Liver (tissue), 8 donors: ENCODE measurements at regions not wholly inside any gene's neighbourhood (a gene's known extent, or its start where the extent isn't known, plus 50 kb on each side); places are given as distances from the start of the nearest gene placed in this dataset.
A peak's percentile ranks its signal among the peaks of the same experiment; 100 is the strongest.

Experiments used
- DNase-seq: peaks from one replicate; pipeline ENCODE4 v3.0.0-alpha.2; 2017; ENCODE audit warnings: low spot score
- H3K27ac ChIP-seq, 2 donors: one replicate each; pipeline ENCODE4 v1.7.0; 2013; ENCODE audit warnings: inconsistent platforms in 2 of 2, low read length in 2 of 2, control low read depth in 1 of 2, low read depth in 1 of 2, mild to moderate bottlenecking in 1 of 2
- H3K27me3 ChIP-seq, 4 donors: one replicate each; pipeline versions ENCODE4 v1.6.1 to v1.7.0; 2013; ENCODE audit warnings: low read length in 3 of 4, inconsistent platforms in 1 of 4, mild to moderate bottlenecking in 1 of 4, moderate library complexity in 1 of 4; ENCODE audit not compliant: control insufficient read depth in 4 of 4, insufficient read depth in 4 of 4
- H3K36me3 ChIP-seq, 4 donors: one replicate each; pipeline versions ENCODE4 v1.6.1 to v1.7.0; 2013; ENCODE audit warnings: low read length in 3 of 4, mild to moderate bottlenecking in 3 of 4, low read depth in 1 of 4, moderate library complexity in 1 of 4; ENCODE audit not compliant: control insufficient read depth in 4 of 4, insufficient read depth in 3 of 4
- H3K4me1 ChIP-seq, 4 donors: one replicate each; pipeline versions ENCODE4 v1.6.1 to v1.7.0; 2013; ENCODE audit warnings: low read length in 3 of 4, mild to moderate bottlenecking in 3 of 4, moderate library complexity in 1 of 4; ENCODE audit not compliant: control insufficient read depth in 4 of 4, insufficient read depth in 4 of 4
- H3K4me3 ChIP-seq, 3 donors: one replicate each; pipeline versions ENCODE4 v1.6.1 to v1.7.0; 2013; ENCODE audit warnings: low read length in 3 of 3, control low read depth in 1 of 3, low read depth in 1 of 3, mild to moderate bottlenecking in 1 of 3
- H3K9ac ChIP-seq, 2 donors: one replicate each; pipeline ENCODE4 v1.7.0; 2013; ENCODE audit warnings: low read length in 2 of 2, mild to moderate bottlenecking in 2 of 2, moderate library complexity in 2 of 2, control low read depth in 1 of 2, low read depth in 1 of 2
- H3K9me3 ChIP-seq, 4 donors: one replicate each; pipeline versions ENCODE4 v1.6.1 to v1.7.0; 2013; ENCODE audit warnings: low read length in 3 of 4; ENCODE audit not compliant: control insufficient read depth in 4 of 4
- EGR1 ChIP-seq, 2 donors: IDR thresholded peaks; 2 replicates each; pipeline ENCODE4 v1.6.1; 2016 to 2018; ENCODE audit warnings: antibody characterized with exemption in 2 of 2, low read depth in 2 of 2
- FOXA1 ChIP-seq: IDR thresholded peaks from 2 replicates; pipeline ENCODE4 v1.6.1; 2016; ENCODE audit warnings: antibody characterized with exemption
- FOXA2 ChIP-seq: IDR thresholded peaks from 2 replicates; pipeline ENCODE4 v1.6.1; 2016; ENCODE audit warnings: antibody characterized with exemption
- HNF4A ChIP-seq, 2 donors: conservative IDR thresholded peaks; 2 replicates each; pipeline ENCODE4 v1.6.1; 2016; ENCODE audit warnings: antibody characterized with exemption in 2 of 2, mild to moderate bottlenecking in 2 of 2
- HNF4G ChIP-seq: IDR thresholded peaks from 2 replicates; pipeline ENCODE4 v1.6.1; 2016; ENCODE audit warnings: antibody characterized with exemption
- JUND ChIP-seq, 2 donors: IDR thresholded peaks; 2 replicates each; pipeline ENCODE4 v1.6.1; 2016; ENCODE audit warnings: antibody characterized with exemption in 2 of 2
- NR2F2 ChIP-seq: IDR thresholded peaks from 2 replicates; pipeline ENCODE4 v1.6.1; 2016; ENCODE audit warnings: antibody characterized with exemption
- RAD21 ChIP-seq, 2 donors: IDR thresholded peaks; 2 replicates each; pipeline ENCODE4 v1.6.1; 2016; ENCODE audit warnings: antibody characterized with exemption in 2 of 2, mild to moderate bottlenecking in 2 of 2
- RXRA ChIP-seq, 2 donors: IDR thresholded peaks; 2 replicates each; pipeline ENCODE4 v1.6.1; 2017 to 2018; ENCODE audit warnings: antibody characterized with exemption in 2 of 2, mild to moderate bottlenecking in 1 of 2
- SP1 ChIP-seq: IDR thresholded peaks from 2 replicates; pipeline ENCODE4 v1.6.1; 2018; ENCODE audit warnings: antibody characterized with exemption, mild to moderate bottlenecking
- TAF1 ChIP-seq: conservative IDR thresholded peaks from 2 replicates; pipeline ENCODE4 v1.6.1; 2016; ENCODE audit warnings: antibody characterized with exemption, mild to moderate bottlenecking
- WGBS: extraction: QIAGEN DNeasy Blood & Tissue Kit; methylation state at CpG from one replicate; pipeline ENCODE4 v1.1.7; 2013; 5-methylcytosine and 5-hydroxymethylcytosine counted together
- TF ChIP-seq, protein P1 (sequence below): IDR thresholded peaks from 2 replicates; pipeline ENCODE4 v1.6.1; 2016; ENCODE audit warnings: antibody characterized with exemption, mild to moderate bottlenecking
- TF ChIP-seq, protein P2 (sequence below): fragments of 150-350 bp; IDR thresholded peaks from 2 replicates; pipeline ENCODE4 v1.5.1; 2017; ENCODE audit warnings: improper control_type of control experiment, low read depth, low read length; ENCODE audit not compliant: missing input control
- donor health status: healthy.
- donor health status: healthy.
- donor health status: healthy.
- donor health status: healthy.
- donor health status: healthy.

- TF ChIP-seq NR2F2 (no peak), RAD21 (IDR thresholded peaks at IDR 0.05) (peak; percentile 65 to 70), FOXA1 (peak; percentile 43), JUND (IDR thresholded peaks at IDR 0.05) (peak; percentile 70 to 81), HNF4G (no peak), TAF1 (no peak)
- TF ChIP-seq, protein P1, sequence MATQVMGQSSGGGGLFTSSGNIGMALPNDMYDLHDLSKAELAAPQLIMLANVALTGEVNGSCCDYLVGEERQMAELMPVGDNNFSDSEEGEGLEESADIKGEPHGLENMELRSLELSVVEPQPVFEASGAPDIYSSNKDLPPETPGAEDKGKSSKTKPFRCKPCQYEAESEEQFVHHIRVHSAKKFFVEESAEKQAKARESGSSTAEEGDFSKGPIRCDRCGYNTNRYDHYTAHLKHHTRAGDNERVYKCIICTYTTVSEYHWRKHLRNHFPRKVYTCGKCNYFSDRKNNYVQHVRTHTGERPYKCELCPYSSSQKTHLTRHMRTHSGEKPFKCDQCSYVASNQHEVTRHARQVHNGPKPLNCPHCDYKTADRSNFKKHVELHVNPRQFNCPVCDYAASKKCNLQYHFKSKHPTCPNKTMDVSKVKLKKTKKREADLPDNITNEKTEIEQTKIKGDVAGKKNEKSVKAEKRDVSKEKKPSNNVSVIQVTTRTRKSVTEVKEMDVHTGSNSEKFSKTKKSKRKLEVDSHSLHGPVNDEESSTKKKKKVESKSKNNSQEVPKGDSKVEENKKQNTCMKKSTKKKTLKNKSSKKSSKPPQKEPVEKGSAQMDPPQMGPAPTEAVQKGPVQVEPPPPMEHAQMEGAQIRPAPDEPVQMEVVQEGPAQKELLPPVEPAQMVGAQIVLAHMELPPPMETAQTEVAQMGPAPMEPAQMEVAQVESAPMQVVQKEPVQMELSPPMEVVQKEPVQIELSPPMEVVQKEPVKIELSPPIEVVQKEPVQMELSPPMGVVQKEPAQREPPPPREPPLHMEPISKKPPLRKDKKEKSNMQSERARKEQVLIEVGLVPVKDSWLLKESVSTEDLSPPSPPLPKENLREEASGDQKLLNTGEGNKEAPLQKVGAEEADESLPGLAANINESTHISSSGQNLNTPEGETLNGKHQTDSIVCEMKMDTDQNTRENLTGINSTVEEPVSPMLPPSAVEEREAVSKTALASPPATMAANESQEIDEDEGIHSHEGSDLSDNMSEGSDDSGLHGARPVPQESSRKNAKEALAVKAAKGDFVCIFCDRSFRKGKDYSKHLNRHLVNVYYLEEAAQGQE, result peak; percentile 52
These were observed 175.3 kb downstream of the UTP18 start (continued) for GRCh38 chr17:51435641-51436091.

DNA sequence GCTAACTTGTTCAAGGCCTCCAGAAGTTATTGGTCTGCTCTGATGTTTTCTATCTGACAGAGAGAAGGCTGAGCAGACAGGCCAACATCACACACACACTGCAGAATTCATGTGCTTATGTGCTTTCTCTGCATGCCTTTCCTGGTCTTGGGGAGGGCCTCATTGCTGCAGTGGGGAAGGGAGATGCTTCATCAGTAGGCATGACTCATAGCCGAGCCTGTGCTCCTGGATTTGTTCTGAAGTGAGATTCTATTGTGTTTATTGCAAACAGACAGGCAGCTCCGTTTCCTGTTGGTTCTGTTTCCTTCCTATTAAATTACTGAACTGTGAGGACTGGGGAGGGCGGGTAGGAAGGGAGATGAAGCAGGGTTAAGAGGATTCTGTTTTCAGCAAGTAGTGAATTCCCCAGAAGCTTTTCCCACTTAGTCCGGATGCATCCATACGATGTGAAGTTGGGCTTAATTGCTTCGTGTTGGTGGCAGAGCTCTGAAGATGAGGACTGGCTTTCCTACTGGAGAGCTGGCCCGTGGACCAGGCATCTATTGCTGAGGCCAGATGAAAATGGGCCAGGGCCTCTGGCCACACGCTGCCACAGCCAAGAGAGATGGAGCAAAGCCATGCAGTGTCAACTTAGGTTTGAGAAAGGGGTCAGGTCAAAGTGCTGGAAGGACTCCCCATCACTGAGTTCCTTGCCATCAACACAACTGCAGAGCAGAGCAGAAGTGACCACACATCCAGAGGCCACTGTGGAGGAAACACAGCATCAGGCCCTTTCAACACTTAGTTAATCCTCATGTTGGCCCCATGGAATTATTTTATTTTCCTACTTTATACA, 179.3 kb downstream of the UTP18 start:
- Histone ChIP-seq H3K4me3 (no peak overlapping the region), H3K4me1 (peaks cover 4 to 32% (median 28%) of the 10 kb centered on the region in 4 donors), H3K27me3 (no peaks in the 10 kb centered on the region), H3K9ac (no peak overlapping the region), H3K9me3 (no peaks in the 10 kb centered on the region), H3K27ac (no peak overlapping the region), H3K36me3 (no peaks in the 10 kb centered on the region)
- TF ChIP-seq RXRA (IDR thresholded peaks at IDR 0.05), result peak in 1 of 2 donors; percentile 42
- TF ChIP-seq, protein P2, sequence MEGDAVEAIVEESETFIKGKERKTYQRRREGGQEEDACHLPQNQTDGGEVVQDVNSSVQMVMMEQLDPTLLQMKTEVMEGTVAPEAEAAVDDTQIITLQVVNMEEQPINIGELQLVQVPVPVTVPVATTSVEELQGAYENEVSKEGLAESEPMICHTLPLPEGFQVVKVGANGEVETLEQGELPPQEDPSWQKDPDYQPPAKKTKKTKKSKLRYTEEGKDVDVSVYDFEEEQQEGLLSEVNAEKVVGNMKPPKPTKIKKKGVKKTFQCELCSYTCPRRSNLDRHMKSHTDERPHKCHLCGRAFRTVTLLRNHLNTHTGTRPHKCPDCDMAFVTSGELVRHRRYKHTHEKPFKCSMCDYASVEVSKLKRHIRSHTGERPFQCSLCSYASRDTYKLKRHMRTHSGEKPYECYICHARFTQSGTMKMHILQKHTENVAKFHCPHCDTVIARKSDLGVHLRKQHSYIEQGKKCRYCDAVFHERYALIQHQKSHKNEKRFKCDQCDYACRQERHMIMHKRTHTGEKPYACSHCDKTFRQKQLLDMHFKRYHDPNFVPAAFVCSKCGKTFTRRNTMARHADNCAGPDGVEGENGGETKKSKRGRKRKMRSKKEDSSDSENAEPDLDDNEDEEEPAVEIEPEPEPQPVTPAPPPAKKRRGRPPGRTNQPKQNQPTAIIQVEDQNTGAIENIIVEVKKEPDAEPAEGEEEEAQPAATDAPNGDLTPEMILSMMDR, result no peak
- TF ChIP-seq HNF4A (conservative IDR thresholded peaks at IDR 0.05), result peak in 1 of 2 donors; percentile 58
- peak in 1 of 2 donors; percentile 19 for TF ChIP-seq JUND (IDR thresholded peaks at IDR 0.05)
- peak; percentile 11 for TF ChIP-seq FOXA2
- WGBS, result 41% methylated on average over 8 of the region's 8 CpGs
- no peak for DNase-seq

GRCh38 chr17:51441431-51441830, 181.1 kb downstream of the UTP18 start:
- peaks cover 2 to 19% (median 15%) of the 10 kb centered on the region in 4 donors for H3K4me1 ChIP-seq
- H3K27ac ChIP-seq, result no peak overlapping the region
- TF ChIP-seq SP1, result no peak
- no peak for TF ChIP-seq EGR1 (IDR thresholded peaks at IDR 0.05; ENCODE audit: low read depth in 2 of 2)
- H3K9me3 ChIP-seq, result no peaks in the 10 kb centered on the region
- no peak overlapping the region for H3K4me3 ChIP-seq
- WGBS, result 93% methylated on average over 1 of the region's 1 CpG
- H3K27me3 ChIP-seq, result no peaks in the 10 kb centered on the region
- no peak overlapping the region for H3K9ac ChIP-seq
- H3K36me3 ChIP-seq, result no peaks in the 10 kb centered on the region
- DNase-seq, result no peak
